IPS-NIHi7 (cell line): ENCODE measurements at regions not wholly inside any gene's neighbourhood (a gene's known extent, or its start where the extent isn't known, plus 50 kb on each side); places are given as distances from the start of the nearest gene placed in this dataset.

Source experiments
- DNase-seq: peaks from one replicate; pipeline ENCODE4 v3.0.0; 2012; ENCODE audit warnings: mixed read lengths; ENCODE audit errors: extremely low spot score

GRCh38 chr21:16304174-16305095, 574.7 kb downstream of the USP25 start:
- DNase-seq, result no peak

DNA sequence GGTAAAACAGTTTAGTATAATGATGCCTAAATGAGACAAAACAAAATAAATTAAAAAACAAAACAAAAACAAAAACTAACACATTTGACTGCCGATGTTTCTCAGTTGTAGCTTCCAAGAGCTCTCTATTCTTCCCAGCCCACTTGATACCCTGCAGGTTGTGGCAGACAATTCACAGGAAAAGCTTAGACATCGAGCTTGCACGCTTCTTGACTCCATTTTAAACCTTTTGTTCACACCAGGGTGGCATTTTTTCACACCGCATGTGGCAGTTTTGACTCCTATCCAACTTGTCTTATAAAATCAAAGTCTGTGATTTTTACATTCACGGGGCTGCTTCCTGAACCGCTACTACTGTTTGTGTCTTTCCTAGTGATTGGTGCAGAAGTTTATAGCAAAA, 575.9 kb downstream of the USP25 start:
- DNase-seq, result no peak

DNA sequence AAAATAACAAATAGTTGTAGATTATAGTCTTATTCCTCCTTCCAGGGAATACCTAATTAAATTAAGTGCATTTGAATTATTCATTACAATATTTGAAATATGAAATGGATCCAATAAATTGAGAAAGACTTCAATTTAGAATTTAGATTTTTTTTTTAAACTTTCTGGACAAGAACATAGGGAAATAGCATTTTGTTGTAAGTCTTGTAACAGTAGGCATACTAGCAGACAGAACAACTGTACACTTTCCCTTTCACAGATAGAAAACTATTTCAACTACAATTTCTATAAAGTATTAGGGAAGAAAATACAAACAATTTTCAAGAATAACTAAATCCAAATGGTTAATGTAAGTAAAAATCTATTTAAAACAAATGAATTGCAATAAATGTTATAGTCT, 577.5 kb downstream of the USP25 start:
- DNase-seq, result no peak

DNA sequence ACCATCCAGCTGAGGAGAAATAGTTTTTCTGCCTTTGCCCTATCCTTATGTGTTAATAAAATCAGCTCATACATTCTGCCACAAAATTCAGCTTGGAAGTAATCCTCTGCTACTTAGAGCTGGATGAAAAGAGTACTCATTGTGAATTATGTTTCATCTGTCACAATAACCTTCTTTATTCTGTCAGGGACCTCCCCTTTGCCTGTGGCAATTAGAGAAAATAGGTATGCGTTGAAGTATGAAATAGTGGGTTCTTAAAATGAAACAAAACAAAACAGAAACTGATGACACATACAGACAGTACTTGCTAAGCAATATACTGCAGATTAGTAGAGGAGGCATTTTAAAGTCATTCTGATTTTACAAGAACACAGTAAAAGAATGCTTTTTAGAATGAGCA, 578.5 kb downstream of the USP25 start:
- no peak for DNase-seq

- no peak for DNase-seq
These were observed 579.6 kb downstream of the USP25 start for GRCh38 chr21:16309250-16309971.

DNA sequence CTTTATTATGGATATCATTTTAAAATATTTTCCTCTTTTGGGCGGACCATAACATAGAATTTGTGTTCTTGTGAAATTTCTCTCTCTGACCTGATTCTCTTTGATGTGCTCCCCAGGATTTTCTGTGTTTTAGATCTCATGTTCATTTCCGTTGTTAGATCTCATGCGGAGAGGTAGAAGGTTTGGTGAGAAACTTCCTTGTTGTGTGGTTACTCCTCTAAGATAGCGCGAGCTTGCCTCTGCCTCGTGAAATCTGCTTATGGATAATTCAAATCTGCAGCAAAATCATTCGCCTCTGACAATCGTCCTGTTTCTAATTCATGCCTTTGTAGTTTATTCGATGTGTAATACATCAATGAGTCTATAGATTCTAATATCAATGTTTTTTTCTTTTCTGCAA, 580.4 kb downstream of the USP25 start:
- no peak for DNase-seq

DNA sequence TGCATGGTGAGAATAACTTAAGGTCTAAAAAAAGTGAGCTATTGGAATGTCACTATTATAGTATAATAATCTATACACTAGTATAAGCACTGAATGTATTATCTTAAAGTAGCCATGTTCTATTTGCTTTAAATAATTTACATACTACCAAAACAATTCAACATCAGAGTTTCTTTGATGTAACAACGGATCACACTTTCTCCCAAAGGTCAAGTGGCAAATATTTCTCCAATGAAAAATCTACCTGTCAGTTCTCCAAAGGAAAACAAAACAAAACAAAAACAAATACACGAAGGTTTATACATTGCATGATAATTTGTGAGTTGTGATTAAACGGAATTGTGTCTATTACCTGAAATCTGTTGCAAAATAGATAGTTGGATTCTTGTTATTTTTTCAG, 581.4 kb downstream of the USP25 start:
- no peak for DNase-seq

DNA sequence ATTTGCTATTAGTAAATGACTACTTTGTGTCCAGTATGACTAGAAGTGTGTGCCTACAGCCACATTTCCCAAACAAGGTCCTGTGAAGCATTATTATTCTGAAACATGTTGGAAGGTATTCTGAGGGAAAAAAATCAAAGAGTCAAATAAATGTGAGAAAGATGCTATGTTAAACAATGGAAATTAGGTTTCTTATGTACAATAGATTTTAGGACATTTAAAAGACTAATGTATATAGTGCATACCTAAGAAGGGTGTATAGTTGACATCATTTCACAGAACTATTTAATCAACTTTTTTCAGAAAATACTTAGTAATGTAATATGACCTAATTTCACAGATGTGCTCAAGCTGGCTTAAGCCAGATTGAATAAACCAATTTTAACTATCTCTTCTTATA, 582.5 kb downstream of the USP25 start:
- no peak for DNase-seq

DNA sequence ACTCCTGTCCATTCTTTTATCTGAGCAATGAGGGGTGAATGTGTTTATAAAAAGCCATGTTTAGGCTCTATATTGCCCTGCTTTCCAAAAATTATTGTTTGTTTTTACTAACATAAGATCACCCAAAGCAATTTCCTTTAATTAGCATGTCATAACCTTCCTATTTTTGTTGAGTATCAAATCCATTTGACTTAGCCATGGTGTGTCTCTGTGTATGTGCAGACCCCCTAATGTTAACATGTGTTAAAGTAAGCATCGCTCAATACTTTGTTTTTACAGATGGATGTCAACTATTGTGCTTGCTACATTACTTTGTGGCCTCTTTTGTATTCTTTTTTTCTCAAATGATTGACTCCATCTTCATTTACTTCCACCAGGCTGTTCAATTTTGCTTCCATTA, 585.4 kb downstream of the USP25 start:
- no peak for DNase-seq

DNA sequence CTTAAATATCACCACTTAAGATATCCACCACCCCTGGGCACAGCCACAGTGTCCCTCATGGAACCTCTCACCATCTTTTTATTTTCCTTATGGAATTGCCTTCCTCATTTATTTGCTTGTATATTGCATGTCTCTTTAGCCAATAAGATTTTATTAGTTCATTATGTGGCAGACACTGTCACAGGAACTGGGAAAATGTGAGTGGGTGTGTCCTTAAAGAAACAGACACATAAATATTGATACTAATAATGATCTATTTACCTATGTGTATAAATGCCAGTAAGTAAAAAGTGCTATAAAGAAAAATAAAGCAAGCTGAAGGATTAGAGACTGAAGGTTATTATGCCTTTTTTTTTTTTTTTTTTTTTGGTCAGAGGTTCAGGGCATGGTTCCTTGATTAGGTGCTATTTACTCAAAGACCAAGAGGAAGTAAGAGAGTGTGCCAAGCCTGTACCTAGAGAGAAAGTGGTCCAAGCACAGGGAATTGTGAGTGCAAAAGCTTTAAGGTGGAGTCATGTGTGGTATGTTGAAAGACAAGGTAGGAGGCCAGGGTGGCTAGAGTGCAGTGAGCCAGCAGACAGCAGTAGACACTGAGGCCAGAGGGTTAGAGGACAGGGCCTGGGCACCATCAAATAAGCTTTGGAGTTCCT, 589.0 kb downstream of the USP25 start:
- DNase-seq, result no peak

GRCh38 chr21:16320110-16320509, 590.3 kb downstream of the USP25 start:
- DNase-seq, result no peak

- no peak for DNase-seq
These were observed 592.7 kb downstream of the USP25 start for GRCh38 chr21:16322454-16322853.

DNA sequence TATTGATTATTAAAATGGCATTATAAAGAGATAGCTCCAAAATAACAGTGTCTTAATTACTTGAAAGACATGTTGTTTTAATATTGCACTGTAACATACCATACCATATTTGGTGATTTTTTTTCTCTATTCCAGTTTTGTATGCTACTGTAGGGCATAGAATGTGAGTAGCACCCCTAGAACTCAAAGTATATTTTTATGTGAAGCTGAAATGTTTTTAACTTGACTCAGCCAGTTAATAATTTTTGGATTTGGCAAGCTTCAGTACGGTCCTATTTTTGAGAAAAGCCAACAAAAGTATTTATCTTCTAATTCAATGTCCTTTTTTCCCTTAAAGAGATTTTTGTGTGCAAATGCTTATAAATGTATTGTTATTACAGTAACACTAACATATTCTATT, 593.8 kb downstream of the USP25 start:
- no peak for DNase-seq

DNA sequence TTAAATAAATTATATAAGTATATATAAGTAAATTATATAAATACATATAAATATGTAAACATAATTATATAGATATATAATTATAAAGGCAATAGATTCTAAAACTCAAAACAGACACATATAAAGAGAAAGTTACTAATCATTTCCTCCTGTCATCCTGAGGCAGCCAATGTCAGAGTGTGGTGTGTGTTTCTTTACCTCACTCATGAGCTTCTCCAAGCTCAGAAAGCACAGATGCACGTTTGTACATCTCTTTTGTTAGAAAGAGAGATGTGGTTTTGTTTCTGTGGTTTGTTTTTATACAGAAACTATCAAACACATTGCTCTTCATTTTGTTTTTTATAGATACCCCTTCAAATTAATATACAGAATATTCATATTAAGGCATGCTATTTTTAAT, 594.8 kb downstream of the USP25 start:
- no peak for DNase-seq

DNA sequence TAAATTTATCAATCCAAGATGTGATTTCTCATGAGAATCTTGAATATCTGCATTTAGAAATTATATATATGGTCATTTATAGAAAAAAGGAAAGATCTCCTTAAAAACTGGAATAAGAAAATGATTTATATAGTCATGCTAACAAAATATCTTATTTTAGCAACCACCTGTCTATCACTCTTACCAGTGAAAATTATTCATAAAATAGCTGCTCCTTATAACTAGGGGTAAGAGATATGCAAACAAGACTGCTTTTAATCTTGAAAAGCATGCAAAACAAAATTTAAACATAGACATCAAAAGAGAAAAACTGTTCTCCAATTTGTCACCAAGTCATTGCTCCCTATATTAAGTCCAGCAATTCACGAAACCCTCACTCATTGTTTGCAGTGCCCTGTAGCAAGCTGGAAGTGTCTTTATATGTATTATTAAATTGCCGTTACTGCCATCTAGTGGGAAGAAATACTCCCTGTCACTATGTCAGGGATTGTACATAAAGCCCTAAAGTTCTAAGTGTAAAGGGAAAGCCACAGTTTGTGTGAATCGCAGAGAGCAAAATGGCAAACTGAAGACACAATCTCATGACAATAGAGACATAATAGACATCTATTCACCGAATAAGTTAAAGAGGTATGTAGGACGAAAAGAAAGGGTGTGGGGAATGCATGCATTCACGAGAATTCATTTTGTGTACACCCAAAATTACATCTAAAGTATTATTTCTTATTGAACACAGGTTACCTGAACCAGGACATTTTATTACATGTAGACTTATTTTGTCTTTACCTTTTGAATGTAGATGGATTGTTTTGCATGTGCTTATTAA, 600.5 kb downstream of the USP25 start:
- peak; percentile 30 for DNase-seq

DNA sequence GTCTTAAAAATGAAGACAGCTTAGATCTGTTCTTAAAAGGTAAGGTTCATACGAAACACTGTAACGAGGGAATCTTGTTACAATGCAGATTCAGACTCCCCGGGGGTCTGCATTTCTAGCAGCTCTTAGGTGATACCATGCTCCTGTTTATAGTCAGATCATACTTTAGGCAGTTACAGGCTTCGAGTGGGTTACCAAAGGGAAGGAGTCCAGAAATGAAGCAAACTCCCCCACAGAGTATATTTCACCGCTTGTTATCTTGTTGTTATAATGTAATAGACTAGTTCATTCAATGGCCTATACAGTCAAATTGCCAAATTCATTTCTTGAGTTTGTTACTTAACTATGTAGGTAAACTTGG, 601.1 kb downstream of the USP25 start:
- no peak for DNase-seq

- no peak for DNase-seq
These were observed 607.5 kb downstream of the USP25 start for GRCh38 chr21:16337266-16337665.

GRCh38 chr21:16342932-16343331, 613.1 kb downstream of the USP25 start:
- no peak for DNase-seq

DNA sequence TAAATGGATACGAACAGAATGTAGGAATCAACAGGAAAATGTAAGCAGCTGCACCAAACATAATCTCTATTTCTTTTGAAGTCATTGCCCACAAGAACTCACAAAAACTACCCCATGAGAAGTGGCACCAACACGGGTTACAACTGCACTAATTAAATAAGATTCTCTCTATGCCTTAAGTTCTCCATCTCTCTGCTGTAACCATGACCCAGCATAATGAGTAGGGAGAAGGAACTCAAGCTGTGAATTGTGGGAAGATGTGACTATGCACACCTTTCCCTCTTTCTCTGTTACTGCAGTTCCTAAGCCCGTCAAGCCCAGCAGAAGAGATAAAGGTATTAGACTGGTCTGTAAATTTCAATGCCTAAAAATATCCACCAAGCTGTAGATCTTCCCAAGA, 614.0 kb downstream of the USP25 start:
- DNase-seq, result no peak

DNA sequence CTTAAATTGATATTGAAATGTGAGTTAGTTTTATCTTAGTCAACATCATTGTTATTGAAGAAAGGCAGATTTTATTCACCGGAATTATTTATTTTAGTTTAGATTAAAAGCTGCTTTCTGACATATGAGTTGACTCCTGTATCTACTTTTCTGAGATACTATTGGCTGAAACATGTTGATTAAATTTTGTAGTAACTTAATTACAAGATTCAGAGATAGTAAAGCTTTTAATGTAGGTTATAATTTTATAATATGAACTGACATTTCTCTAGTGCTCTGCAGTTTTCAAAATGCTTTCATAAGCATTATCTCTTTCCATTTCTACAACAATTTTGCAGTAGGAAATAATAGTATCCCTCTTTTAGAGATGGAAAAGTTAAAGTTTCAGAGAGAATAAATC, 616.0 kb downstream of the USP25 start:
- no peak for DNase-seq

- no peak for DNase-seq
These were observed 617.4 kb downstream of the USP25 start for GRCh38 chr21:16347223-16347622.

GRCh38 chr21:16353764-16354163, 624.0 kb downstream of the USP25 start:
- no peak for DNase-seq
